ENCODE measurements at regions not wholly inside any gene's neighbourhood (a gene's known extent, or its start where the extent isn't known, plus 50 kb on each side); places are given as distances from the start of the nearest gene placed in this dataset.

GRCh38 chr5:61784341-61784740 is 452.3 kb downstream of the ZSWIM6 start:
- Histone ChIP-seq H3K9ac (ENCODE audit: low read length) (no peak overlapping the region), H2AFZ (ENCODE audit: low read length) (no peak overlapping the region), H3K9me3 (replicated peaks; ENCODE audit: insufficient read depth, low read length) (no peaks in the 10 kb centered on the region), H3K4me3 (ENCODE audit: low read length) (no peak overlapping the region), H4K20me1 (ENCODE audit: insufficient read depth, low read length) (no peaks in the 10 kb centered on the region), H3K36me3 (replicated peaks; ENCODE audit: insufficient read depth, low read length) (no peaks in the 10 kb centered on the region), H3K9me2 (replicated peaks; ENCODE audit: insufficient read depth, low read length) (no peaks in the 10 kb centered on the region), H3K79me2 (ENCODE audit: low read length) (no peaks in the 10 kb centered on the region), H3K27me3 (replicated peaks; ENCODE audit: insufficient read depth, low read length) (no peaks in the 10 kb centered on the region), H3F3A (ENCODE audit: insufficient read depth, low read length) (no peaks in the 10 kb centered on the region), H3K4me2 (ENCODE audit: low read depth, low read length) (no peak overlapping the region), H3K27ac (ENCODE audit: low read length) (no peak overlapping the region), H3K4me1 (ENCODE audit: low read length) (no peaks in the 10 kb centered on the region)
- no peak for DNase-seq
- no peak for TF ChIP-seq CTCF (IDR thresholded peaks at IDR 0.05; ENCODE audit: low read length)
- no peak for TF ChIP-seq EZH2 (optimal IDR thresholded peaks at IDR 0.05; ENCODE audit: low read depth, low read length)
- TF ChIP-seq EZH2phosphoT487 (IDR thresholded peaks at IDR 0.05; ENCODE audit: low read length) = no peak

GRCh38 chr5:61788548-61788947 is 456.5 kb downstream of the ZSWIM6 start:
- Histone ChIP-seq H3K4me3 (ENCODE audit: low read length) (no peak overlapping the region), H3K9me3 (replicated peaks; ENCODE audit: insufficient read depth, low read length) (no peaks in the 10 kb centered on the region), H3K9ac (ENCODE audit: low read length) (no peak overlapping the region), H4K20me1 (ENCODE audit: insufficient read depth, low read length) (no peaks in the 10 kb centered on the region), H3F3A (ENCODE audit: insufficient read depth, low read length) (no peaks in the 10 kb centered on the region), H3K27ac (ENCODE audit: low read length) (no peak overlapping the region), H3K4me1 (ENCODE audit: low read length) (no peaks in the 10 kb centered on the region), H3K4me2 (ENCODE audit: low read depth, low read length) (no peak overlapping the region), H3K27me3 (replicated peaks; ENCODE audit: insufficient read depth, low read length) (no peaks in the 10 kb centered on the region), H2AFZ (ENCODE audit: low read length) (no peak overlapping the region), H3K36me3 (replicated peaks; ENCODE audit: insufficient read depth, low read length) (no peaks in the 10 kb centered on the region), H3K9me2 (replicated peaks; ENCODE audit: insufficient read depth, low read length) (no peaks in the 10 kb centered on the region), H3K79me2 (ENCODE audit: low read length) (no peaks in the 10 kb centered on the region)
- TF ChIP-seq EZH2phosphoT487 (IDR thresholded peaks at IDR 0.05; ENCODE audit: low read length) (no peak), CTCF (IDR thresholded peaks at IDR 0.05; ENCODE audit: low read length) (no peak), EZH2 (optimal IDR thresholded peaks at IDR 0.05; ENCODE audit: low read depth, low read length) (no peak)
- DNase-seq = no peak

- H3K27me3 ChIP-seq (replicated peaks; ENCODE audit: insufficient read depth, low read length) = no peaks in the 10 kb centered on the region
- no peak overlapping the region for H3K9ac ChIP-seq (ENCODE audit: low read length)
- no peak for DNase-seq
- H3F3A ChIP-seq (ENCODE audit: insufficient read depth, low read length) = no peaks in the 10 kb centered on the region
- H3K27ac ChIP-seq (ENCODE audit: low read length) = no peak overlapping the region
- H2AFZ ChIP-seq (ENCODE audit: low read length) = no peak overlapping the region
- H3K36me3 ChIP-seq (replicated peaks; ENCODE audit: insufficient read depth, low read length) = no peaks in the 10 kb centered on the region
- no peaks in the 10 kb centered on the region for H3K79me2 ChIP-seq (ENCODE audit: low read length)
- no peak overlapping the region for H3K4me2 ChIP-seq (ENCODE audit: low read depth, low read length)
- H3K9me2 ChIP-seq (replicated peaks; ENCODE audit: insufficient read depth, low read length) = no peaks in the 10 kb centered on the region
- TF ChIP-seq EZH2phosphoT487 (IDR thresholded peaks at IDR 0.05; ENCODE audit: low read length) = no peak
- no peak for TF ChIP-seq EZH2 (optimal IDR thresholded peaks at IDR 0.05; ENCODE audit: low read depth, low read length)
- no peak for TF ChIP-seq CTCF (IDR thresholded peaks at IDR 0.05; ENCODE audit: low read length)
- H3K4me3 ChIP-seq (ENCODE audit: low read length) = no peak overlapping the region
- no peaks in the 10 kb centered on the region for H4K20me1 ChIP-seq (ENCODE audit: insufficient read depth, low read length)
- no peaks in the 10 kb centered on the region for H3K4me1 ChIP-seq (ENCODE audit: low read length)
- no peaks in the 10 kb centered on the region for H3K9me3 ChIP-seq (replicated peaks; ENCODE audit: insufficient read depth, low read length)
These were observed 457.9 kb downstream of the ZSWIM6 start for GRCh38 chr5:61790007-61790406.
